Erythroblast (primary cell): ENCODE measurements at regions not wholly inside any gene's neighbourhood (a gene's known extent, or its start where the extent isn't known, plus 50 kb on each side); places are given as distances from the start of the nearest gene placed in this dataset.
A peak's percentile ranks its signal among the peaks of the same experiment; 100 is the strongest.

Experiments used
- DNase-seq, 2 experiments: peaks; one replicate each; lab custom pipeline; 2025; lab: John Stamatoyannopoulos, UW
- GATA1 ChIP-seq: IDR thresholded peaks from 2 replicates; pipeline ENCODE4 v1.6.1; 2011; ENCODE audit warnings: low read depth, mild to moderate bottlenecking, control low read depth, low read length, moderate library complexity
- POLR2A ChIP-seq: IDR thresholded peaks from 2 replicates; pipeline ENCODE4 v1.6.1; 2011; ENCODE audit warnings: mild to moderate bottlenecking, low read length

DNA sequence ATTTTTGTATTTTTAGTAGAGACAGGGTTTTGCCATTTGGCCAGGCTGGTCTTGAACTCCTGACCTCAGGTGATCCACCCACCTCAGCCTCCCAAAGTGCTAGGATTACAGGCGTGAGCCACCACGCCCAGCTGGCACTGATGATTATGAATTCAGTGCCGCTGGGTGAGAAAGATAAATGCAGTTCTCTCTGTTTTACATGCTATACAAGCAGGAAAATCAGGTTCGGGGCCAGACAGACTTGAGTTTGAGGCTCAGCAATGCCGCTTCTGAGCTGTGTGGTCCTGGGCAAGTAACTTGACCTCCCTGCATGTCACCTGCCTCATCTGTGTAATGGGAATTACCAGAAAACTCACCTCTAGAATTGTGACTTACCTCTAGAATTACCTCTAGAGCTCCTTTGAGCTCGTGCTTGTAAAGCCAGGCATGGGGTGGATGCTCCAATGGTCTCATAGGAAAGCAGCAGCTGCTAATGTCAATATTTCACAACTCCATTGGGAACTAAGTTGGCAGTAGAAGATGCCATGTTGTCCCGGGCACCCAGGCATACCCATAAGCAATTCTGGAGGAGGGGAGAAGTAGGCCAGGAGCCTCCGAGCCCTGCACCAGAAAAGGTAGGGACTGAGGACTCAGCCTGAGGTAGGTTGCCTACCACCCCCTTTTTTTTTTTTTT lies 119.8 kb upstream of the SLC25A33 start:
- TF ChIP-seq GATA1 (no peak), POLR2A (no peak)
- DNase-seq, result no peak

DNA sequence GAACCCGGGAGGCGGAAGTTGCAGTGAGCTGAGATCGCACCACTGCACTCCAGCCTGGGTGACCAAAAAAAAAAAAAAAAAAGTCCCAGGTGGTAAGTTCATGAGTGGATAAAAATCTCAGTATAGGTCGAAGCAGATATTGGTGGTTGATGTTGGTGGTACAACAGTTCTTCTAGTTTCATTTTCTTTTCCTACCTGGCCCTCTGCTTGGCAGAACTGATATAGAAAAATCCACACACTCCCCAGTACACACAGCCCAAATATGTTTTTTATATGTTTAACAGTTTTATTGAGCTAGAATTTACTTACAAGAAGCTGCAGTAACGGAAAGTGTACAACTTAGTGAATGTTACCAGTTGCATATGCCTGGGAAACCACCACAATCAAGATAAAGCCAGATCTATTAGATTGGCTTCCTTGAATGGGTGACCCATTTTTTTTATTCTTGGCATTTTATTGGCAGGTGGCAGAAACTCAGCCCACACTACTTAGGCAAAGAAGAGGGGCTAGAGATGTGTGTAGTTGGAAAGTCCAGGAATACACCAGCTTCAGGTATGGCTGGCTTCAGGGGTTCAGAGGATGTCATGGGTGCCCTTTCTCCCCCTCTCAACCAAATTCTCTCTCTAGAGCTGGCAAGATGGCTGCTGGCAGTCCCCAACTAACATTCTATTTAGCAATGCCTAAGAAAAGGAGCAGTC lies 118.3 kb upstream of the SLC25A33 start:
- TF ChIP-seq GATA1, result no peak
- TF ChIP-seq POLR2A, result no peak
- DNase-seq, result no peak

DNA sequence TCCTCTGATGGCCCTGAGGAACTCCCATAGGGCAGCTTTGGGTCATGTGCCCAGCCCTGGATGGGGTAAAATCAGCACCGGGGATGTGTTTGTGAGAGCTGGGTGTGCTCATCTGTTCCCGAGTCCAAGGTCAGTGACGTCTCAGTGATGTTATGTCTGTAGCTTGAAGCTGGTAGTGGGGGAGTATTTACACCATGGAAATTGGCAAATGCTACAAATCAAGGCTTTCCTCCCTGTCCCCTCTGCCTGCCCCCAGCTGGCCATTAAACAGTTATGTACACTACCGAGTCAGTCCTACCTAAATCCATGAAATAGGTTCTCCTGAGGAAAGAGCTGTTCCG lies 117.8 kb upstream of the SLC25A33 start:
- no peak for DNase-seq
- TF ChIP-seq GATA1 (no peak), POLR2A (no peak)

DNA sequence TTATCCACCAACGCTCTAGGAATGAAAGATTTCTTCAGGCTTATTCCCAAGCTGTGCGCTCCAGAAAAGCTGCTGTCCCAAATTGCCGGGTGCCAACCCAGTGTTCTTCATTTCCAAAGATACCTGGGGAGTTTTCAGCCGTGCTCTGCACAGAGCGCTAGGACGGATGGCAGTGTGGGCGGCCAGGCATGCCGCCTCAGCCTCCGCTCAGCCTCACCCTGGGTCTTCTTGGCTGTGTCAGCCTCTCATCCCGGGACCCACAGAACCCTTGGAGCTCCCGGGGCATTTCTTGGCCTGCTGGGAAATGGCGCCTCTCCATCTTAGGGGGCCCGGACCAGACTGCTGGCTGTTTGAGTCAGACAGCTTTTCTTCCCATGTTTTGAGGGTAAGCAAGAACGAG lies 116.9 kb upstream of the SLC25A33 start:
- TF ChIP-seq GATA1, result no peak
- no peak for TF ChIP-seq POLR2A
- DNase-seq, result no peak

DNA sequence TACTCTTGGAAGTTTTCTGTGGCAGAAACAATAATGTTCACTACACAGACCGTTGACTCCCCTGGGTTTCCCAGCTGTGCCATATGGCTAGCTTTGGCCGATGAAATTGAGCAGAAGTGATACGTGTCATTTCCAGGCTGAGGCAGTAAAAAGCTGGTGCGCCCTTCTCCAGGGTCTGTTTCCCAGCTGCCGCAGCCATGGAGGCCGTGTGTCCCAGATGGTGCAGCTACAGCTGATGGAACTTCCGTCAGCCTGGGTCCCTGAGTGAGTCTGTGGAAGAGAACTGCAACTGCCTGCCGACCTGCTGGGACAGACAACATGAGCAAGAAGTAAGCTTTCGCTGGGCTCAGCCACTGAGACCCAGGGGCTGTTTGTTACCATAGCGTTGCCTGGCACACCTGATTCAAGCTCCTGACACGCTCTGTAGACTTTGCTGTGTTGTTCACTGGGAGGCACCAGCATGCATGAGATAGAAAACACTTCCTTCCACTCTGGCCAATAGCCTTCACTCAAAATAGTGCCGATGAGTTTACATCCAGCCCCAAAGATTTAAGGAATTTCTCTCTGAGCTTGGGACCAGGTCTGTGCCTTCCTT lies 116.3 kb upstream of the SLC25A33 start:
- DNase-seq, result no peak
- no peak for TF ChIP-seq GATA1
- TF ChIP-seq POLR2A, result no peak

DNA sequence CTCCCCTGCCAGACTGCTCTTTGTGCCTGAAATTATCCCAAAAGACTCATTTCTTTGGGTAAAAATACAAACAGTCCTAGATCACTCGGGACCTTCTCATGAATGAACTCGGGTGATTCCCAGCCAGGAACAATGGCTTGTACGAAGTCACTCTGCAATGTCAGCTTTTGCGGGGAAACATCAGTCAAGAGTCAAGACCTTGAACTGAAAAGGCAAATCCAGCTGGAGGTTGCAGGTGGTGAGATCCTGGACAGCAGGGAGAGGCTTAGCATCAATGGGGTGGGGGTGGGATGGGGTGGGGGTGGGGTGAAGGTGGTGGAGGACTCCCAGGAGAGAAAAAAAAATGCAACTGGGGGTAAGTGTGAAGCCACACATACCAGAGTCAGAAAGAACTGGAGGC lies 115.0 kb upstream of the SLC25A33 start:
- DNase-seq, result no peak
- no peak for TF ChIP-seq POLR2A
- no peak for TF ChIP-seq GATA1

DNA sequence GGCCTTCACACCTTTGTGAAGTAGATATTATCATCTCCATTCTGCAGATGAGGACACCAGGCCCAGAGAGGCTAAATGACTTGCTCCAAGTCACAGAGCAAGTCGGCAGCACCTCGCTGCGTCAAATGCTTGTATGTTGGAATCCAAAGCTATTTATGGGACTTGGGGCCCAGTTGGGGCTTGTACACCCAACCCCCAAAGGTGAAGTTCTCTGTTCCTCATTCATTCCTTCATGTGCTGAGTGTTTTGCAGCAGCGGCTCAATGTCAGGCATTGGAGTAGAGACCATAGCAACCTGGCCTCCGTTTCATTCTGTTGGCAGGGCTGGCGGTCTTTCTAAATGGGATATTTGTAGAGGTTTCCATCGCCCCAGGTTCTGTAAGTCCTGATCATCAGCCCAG lies 113.4 kb upstream of the SLC25A33 start:
- no peak for DNase-seq
- TF ChIP-seq GATA1, result no peak
- no peak for TF ChIP-seq POLR2A

DNA sequence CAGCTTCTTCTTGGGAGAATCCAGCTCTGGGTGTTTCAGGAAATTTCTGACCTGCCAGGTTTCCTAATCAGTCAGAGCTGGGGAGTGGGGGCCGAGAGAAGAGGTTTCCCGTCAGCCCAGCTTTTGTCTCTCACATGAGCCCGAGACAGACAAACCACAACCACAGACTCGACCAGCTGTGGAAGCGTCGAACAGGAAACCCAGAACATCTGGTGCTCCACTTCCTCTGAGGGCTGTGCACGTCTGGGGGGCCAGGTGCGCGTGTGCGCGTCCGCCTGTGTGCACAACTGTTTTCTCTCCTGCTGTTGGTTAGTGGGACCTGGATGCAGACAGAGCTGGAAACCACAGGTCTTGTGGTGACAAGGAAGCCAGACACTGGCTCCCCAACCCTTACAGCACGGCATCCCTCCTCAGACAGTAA lies 113.0 kb upstream of the SLC25A33 start:
- no peak for TF ChIP-seq POLR2A
- no peak for TF ChIP-seq GATA1
- DNase-seq, result no peak

DNA sequence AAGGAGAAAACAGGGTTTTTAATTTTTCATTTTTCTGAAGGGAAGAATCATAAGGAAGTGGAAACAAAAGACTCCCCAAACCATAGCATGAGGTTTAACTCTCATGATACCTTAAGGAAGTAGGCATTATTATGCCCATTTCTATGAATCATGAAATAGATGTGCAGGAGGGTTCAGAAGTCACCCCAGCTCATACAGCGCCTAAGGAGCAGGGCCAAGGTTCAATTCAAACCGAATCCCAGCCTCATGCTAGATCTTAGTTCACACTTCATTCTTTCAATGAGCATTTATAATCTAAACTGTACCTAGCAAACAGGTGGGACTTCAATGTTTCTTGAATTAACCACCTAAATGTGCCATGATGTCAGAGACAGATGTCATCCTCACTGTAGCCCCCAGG lies 111.9 kb upstream of the SLC25A33 start:
- DNase-seq, result no peak
- TF ChIP-seq GATA1 (no peak), POLR2A (no peak)

DNA sequence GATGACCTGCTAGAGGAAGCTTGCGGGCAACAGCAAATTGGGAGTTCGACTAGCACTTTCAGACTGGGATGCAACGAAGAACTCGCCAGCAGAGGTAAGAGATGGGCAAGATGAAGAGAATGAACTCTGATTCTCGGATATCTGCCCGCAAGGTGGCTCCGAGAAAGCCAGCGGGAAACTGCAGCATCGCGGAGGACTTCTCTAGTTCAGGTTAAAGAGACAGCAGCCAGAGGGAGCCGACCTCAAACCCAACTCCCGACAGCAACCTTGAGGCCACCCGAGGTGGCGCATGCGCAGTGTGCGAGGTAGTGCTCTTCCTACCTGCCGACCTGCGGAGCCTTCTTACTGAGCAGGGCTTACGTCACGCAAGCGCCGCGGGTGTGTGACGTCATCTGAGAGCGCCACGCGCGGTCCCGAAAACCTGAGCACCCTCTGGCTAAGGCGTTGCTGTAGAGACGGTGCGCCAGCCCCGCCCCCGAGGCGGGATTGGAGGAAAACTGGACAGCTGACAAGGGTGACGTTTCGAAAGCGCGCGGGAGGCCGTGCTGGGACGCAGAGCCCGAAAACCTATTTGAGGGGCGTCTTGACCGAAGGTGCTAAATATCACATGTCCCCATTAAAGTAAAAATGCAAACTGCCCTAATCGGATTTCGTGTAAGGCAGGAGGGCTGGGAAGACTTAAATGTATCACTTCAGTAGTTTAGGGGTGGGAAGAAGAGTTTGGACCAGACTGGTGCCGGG lies 110.5 kb upstream of the SLC25A33 start:
- peak; percentile 100 for DNase-seq
- peak; percentile 94 for TF ChIP-seq POLR2A
- TF ChIP-seq GATA1, result no peak

DNA sequence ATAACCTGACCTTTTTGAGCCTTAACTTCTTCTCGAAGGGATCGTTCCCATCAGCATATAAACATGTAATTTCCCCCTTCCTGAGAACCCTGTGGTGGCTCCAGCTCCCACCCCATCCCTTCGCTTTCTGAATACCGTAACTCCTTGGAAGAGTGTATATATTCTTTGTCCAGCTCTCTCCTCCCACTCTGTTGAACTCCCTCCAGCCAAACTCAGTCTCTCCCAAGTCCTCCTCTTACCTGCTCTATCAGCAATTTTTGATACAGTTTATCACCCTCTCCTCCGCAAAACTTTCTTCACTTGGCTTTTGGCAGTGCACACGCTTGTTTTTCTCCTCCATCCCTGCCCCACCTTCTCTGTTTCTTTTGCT lies 109.9 kb upstream of the SLC25A33 start:
- DNase-seq, result no peak
- TF ChIP-seq POLR2A (peak; percentile 44), GATA1 (no peak)

DNA sequence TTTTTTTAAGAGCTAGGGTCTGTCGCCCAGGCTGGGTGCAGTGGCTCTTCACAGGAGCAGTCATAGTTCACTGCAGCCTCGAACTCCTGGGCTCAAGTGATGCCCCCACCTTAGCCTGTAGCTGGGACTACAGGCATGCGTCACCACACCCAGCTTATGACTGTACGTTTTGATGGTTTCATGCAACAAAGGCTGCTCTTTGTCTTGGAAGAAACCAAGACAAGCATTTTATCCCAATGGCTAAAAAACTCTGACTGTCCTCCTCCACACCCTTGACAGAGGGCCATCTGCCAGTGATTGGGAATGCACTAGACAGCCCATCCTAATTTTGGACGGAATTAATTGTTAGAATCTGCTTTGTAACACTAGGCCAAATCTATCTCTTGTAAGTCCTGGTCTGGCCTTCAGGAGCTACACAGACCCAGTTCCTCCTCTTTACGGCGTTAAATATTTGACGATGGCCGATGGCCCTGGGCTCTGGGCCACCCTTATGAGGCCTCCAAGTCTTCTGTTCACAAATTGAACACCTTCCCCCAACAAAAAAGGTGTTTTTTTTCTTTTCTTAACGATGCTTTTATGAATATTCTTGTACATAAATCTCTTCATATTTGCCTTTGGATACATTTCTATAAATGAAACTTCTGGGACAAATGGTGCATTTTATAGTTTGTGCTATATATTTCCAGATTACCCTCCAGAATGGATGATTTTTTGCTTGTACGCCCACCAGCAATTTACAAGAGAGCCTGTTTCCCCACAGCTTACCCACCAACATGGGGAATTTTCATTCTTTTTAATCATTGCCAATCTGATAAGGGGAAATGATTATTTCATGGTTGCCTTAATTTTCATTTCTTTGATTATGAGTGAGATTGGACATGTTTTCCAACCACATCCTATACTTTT lies 104.8 kb upstream of the SLC25A33 start:
- no peak for DNase-seq
- no peak for TF ChIP-seq POLR2A
- no peak for TF ChIP-seq GATA1

DNA sequence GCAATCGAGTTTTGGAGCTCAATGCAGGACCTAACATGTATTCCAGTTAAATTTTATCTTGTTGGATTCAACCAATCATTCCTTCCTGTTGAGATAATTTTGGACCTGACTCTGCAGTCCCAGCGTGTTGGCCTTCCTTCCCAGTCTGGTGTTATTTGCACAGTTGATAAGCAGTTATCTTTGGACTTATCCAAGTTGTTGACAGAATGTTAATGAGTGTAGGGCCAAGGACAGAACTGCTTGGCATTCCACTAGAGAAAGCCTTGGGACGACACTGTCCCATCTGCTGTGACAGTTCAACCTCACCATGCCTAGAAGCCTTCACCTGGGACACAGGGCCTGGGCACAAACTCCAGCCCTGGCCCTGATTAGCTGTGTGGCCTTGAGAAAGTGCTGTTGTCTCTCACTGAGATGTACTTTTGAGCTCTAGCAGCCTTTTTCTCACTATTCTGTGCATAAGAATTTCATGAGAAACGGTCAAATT lies 104.1 kb upstream of the SLC25A33 start:
- no peak for DNase-seq
- TF ChIP-seq POLR2A (no peak), GATA1 (no peak)
